Fibroblast of lung (primary cell): ENCODE measurements at regions not wholly inside any gene's neighbourhood (a gene's known extent, or its start where the extent isn't known, plus 50 kb on each side); places are given as distances from the start of the nearest gene placed in this dataset.

Experiments used
- DNase-seq, 2 donors: peaks; one replicate each; pipeline versions ENCODE4 v3.0.0 to v3.0.0-alpha.2; 2010; ENCODE audit warnings: low read depth in 2 of 2
- H2AFZ ChIP-seq: 2 replicates; pipeline ENCODE4 v1.5.1; 2012; ENCODE audit warnings: low read length, control low read depth, inconsistent platforms
- H3K27ac ChIP-seq: 2 replicates; pipeline ENCODE4 v1.5.1; 2011; ENCODE audit warnings: low read length, control low read depth; ENCODE audit not compliant: insufficient read depth
- H3K27me3 ChIP-seq: 2 replicates; pipeline ENCODE4 v1.5.1; 2011; ENCODE audit warnings: mild to moderate bottlenecking, low read length; ENCODE audit not compliant: control insufficient read depth, insufficient read depth
- H3K36me3 ChIP-seq: 2 replicates; pipeline ENCODE4 v1.5.1; 2011; ENCODE audit warnings: low read length; ENCODE audit not compliant: control insufficient read depth, insufficient read depth
- H3K4me1 ChIP-seq: 2 replicates; pipeline ENCODE4 v1.5.1; 2011; ENCODE audit warnings: low read length; ENCODE audit not compliant: control insufficient read depth, insufficient read depth; ENCODE audit errors: extremely low read depth
- H3K4me2 ChIP-seq: 2 replicates; pipeline ENCODE4 v1.5.1; 2011; ENCODE audit warnings: low read length, control low read depth; ENCODE audit not compliant: insufficient read depth; ENCODE audit errors: extremely low read depth
- H3K4me3 ChIP-seq, 4 experiments: fragments of 200-600 bp in 1 of 4; sonication (generic) in 1 of 4; replicated peaks in 1 of 4; 2 replicates each; pipeline ENCODE4 v1.5.1; 2011 to 2016; ENCODE audit warnings: low read length in 4 of 4, low read depth in 3 of 4, mild to moderate bottlenecking in 3 of 4, control low read depth in 2 of 4, inconsistent platforms in 1 of 4, mixed read lengths in 1 of 4; ENCODE audit not compliant: insufficient read depth in 1 of 4; ENCODE audit errors: control extremely low read depth in 1 of 4
- H3K79me2 ChIP-seq: 2 replicates; pipeline ENCODE4 v1.5.1; 2012; ENCODE audit warnings: mild to moderate bottlenecking, low read length, inconsistent platforms; ENCODE audit not compliant: control insufficient read depth, insufficient read depth
- H3K9ac ChIP-seq: 2 replicates; pipeline ENCODE4 v1.5.1; 2011; ENCODE audit warnings: mild to moderate bottlenecking, low read length, control low read depth; ENCODE audit not compliant: insufficient read depth
- H3K9me3 ChIP-seq: 2 replicates; pipeline ENCODE4 v1.5.1; 2012; ENCODE audit warnings: low read depth, low read length; ENCODE audit not compliant: control insufficient read depth, insufficient read depth
- H4K20me1 ChIP-seq: 2 replicates; pipeline ENCODE4 v1.5.1; 2011; ENCODE audit warnings: low read length; ENCODE audit not compliant: control insufficient read depth, insufficient read depth; ENCODE audit errors: extremely low read depth
- CTCF ChIP-seq, 2 donors: IDR thresholded peaks in 1 of 2; conservative IDR thresholded peaks in 1 of 2; 1 replicate in 1 of 2; 2 replicates in 1 of 2; pipeline ENCODE4 v1.5.1; 2011 to 2012; ENCODE audit warnings: low read length in 2 of 2, control low read depth in 1 of 2, inconsistent platforms in 1 of 2, low read depth in 1 of 2, mild to moderate bottlenecking in 1 of 2
- EZH2 ChIP-seq: IDR thresholded peaks from 2 replicates; pipeline ENCODE4 v1.5.1; 2012; ENCODE audit warnings: low read length, control low read depth, mild to moderate bottlenecking; ENCODE audit errors: missing control alignments

DNA sequence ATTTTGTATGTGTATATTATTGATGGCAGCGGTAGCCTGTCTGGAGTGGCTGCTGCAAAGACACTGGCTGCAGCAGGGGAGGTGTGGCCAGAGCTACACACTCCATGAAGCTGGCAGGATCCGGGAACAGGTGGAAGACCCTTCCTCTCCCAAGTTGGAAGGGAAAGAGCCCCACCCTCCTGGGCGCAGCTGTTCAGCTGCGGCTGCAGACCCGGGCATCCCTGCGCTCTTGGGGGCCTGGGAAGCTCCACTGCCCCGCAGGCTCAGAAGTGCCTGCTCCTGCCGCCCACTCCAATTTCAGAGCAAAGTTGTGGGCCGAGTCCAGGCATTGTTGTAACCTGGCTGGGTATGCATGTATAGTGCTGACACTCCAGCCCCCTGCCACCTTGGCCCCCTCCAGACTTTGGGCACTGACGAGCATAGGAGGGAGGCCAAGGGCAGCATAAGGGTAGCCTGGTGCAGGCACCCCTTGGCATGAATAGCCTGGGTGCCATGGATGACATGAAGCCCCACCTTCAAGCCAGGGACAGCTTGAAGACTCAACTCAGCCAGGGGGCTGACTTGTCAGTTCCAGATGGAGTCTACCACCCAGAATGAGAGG lies 90.7 kb upstream of the TMEM168 start:
- Histone ChIP-seq H3K27ac (no peak overlapping the region), H4K20me1 (no peaks in the 10 kb centered on the region), H3K4me1 (no peaks in the 10 kb centered on the region), H3K4me2 (no peak overlapping the region), H3K27me3 (no peaks in the 10 kb centered on the region), H3K9ac (no peak overlapping the region), H3K79me2 (no peaks in the 10 kb centered on the region), H3K4me3 (no peak overlapping the region), H3K9me3 (no peaks in the 10 kb centered on the region), H3K36me3 (no peaks in the 10 kb centered on the region), H2AFZ (no peak overlapping the region)
- TF ChIP-seq EZH2 (no peak), CTCF (conservative IDR thresholded peaks at IDR 0.05 in 1 of 2, IDR thresholded peaks at IDR 0.05 in 1 of 2; ENCODE audit: low read depth in 1 of 2, low read length in 2 of 2) (no peak)
- no peak for DNase-seq

DNA sequence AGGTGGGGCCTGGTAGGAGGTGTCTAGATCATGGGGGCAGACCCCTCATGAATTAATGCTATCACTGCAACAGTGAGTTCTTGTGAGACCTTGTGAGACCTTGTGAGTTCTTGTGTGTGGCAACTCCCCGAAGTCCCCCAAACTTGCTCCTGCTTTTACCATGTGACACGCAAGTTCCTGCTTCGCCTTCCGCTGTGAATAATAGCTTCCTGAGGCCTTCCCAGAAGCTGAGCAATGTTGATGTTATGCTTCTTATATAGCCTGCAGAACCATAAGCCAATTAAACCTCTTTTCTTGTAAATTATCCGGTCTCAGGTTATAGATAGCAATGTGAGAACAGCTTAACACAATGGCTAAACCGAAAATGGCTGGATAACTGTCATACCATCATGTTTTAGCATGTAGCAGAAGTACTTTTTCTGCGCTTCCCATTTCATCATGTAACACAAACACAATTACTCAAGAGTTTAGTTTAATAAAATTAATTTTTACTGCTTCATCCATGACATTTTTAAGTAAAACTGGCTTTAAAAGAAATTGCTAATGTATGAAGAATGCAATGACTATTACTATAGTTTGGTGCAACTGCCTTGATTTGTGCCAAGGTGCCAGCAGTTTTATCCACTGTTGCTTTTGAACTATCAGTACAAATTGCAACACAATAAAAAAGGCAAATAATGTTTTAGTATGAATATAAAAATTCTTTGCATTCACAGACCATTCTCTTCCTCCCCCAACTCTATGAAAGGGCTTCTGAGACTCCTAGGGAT lies 87.7 kb upstream of the TMEM168 start:
- Histone ChIP-seq H3K36me3 (no peaks in the 10 kb centered on the region), H3K27ac (no peak overlapping the region), H4K20me1 (no peaks in the 10 kb centered on the region), H3K9ac (no peak overlapping the region), H3K79me2 (no peaks in the 10 kb centered on the region), H3K4me3 (no peak overlapping the region), H3K27me3 (no peaks in the 10 kb centered on the region), H2AFZ (no peak overlapping the region), H3K4me2 (no peak overlapping the region), H3K9me3 (no peaks in the 10 kb centered on the region), H3K4me1 (no peaks in the 10 kb centered on the region)
- TF ChIP-seq EZH2 (no peak), CTCF (conservative IDR thresholded peaks at IDR 0.05 in 1 of 2, IDR thresholded peaks at IDR 0.05 in 1 of 2; ENCODE audit: low read depth in 1 of 2, low read length in 2 of 2) (no peak)
- peak in 1 of 2 donors; percentile 25 for DNase-seq

DNA sequence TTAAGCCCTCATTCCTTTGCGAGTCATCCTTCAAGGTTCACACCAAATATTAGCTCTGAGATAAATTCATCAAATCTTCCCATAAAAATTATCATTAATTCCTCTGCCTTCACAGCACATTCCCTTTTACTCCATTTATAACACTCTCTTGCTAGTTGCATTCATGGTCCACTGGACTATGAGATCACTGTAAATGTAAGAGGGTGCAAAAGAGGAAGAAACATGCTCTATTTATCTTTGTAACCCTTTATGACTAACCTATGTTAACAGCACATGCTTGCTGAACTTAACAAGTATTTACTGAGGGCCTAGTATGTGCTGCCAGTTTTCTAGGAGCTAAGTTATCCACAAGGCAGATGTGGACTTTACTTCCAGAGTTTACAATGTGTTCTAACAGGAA lies 86.7 kb upstream of the TMEM168 start:
- DNase-seq: peak in 1 of 2 donors; percentile 70
- no peaks in the 10 kb centered on the region for H4K20me1 ChIP-seq
- no peak for TF ChIP-seq EZH2
- TF ChIP-seq CTCF (conservative IDR thresholded peaks at IDR 0.05 in 1 of 2, IDR thresholded peaks at IDR 0.05 in 1 of 2; ENCODE audit: low read depth in 1 of 2, low read length in 2 of 2): no peak

More for the DNA sequence above, 86.7 kb upstream of the TMEM168 start:
- no peak overlapping the region for H3K4me3 ChIP-seq
- H3K79me2 ChIP-seq: no peaks in the 10 kb centered on the region
- no peak overlapping the region for H2AFZ ChIP-seq
- no peak overlapping the region for H3K9ac ChIP-seq
- H3K27ac ChIP-seq: no peak overlapping the region
- no peaks in the 10 kb centered on the region for H3K27me3 ChIP-seq
- H3K36me3 ChIP-seq: no peaks in the 10 kb centered on the region
- no peak overlapping the region for H3K4me2 ChIP-seq
- H3K9me3 ChIP-seq: no peaks in the 10 kb centered on the region
- H3K4me1 ChIP-seq: no peaks in the 10 kb centered on the region
